ENCODE measurements at regions not wholly inside any gene's neighbourhood (a gene's known extent, or its start where the extent isn't known, plus 50 kb on each side); places are given as distances from the start of the nearest gene placed in this dataset.

- TF ChIP-seq POLR2A (IDR thresholded peaks at IDR 0.05) = no peak
- no peak for TF ChIP-seq CTCF (IDR thresholded peaks at IDR 0.05)
Measured at GRCh38 chr4:153112041-153112441, 92.2 kb upstream of the TRIM2 start.

Data from tibial nerve (tissue), 3 donors.